Renal cortex interstitium (tissue), 11 donors: ENCODE measurements at regions not wholly inside any gene's neighbourhood (a gene's known extent, or its start where the extent isn't known, plus 50 kb on each side); places are given as distances from the start of the nearest gene placed in this dataset.
A peak's percentile ranks its signal among the peaks of the same experiment; 100 is the strongest.

ENCODE experiments used
- DNase-seq, 11 donors: peaks; one replicate each; pipeline ENCODE4 v3.0.0-alpha.2; 2013; ENCODE audit warnings: low read depth in 9 of 11, low spot score in 4 of 11; ENCODE audit errors: extremely low read depth in 1 of 11

DNA sequence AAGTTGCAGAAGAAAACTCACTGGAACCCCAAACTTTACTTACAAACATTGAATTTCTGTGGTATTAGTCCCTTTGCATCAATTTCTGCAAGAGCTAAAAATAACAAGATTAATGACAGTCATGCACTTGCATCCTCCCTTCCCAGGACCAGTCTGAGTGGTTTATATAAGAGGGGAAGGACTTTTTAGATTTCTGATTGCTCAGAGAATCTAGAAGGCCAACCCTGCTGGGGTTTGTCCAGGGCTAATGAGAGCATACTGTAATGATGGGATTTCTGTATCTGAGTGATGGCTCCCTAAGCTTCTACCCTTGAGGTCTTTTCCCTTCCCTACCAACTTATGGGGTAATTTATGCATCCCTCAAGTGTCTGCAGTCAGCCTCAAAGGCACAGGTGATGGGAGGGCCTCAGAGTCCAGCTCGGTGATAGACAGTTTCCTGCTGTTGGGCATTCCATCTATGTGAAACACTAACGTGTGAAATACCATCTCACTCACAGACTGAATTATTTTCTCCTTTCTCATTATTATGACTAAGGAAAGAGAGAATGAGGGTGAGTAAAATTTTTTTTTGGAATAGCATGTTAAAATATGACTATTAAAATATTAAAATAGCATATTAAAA, 556.3 kb downstream of the RIT2 start:
- DNase-seq = no peak

DNA sequence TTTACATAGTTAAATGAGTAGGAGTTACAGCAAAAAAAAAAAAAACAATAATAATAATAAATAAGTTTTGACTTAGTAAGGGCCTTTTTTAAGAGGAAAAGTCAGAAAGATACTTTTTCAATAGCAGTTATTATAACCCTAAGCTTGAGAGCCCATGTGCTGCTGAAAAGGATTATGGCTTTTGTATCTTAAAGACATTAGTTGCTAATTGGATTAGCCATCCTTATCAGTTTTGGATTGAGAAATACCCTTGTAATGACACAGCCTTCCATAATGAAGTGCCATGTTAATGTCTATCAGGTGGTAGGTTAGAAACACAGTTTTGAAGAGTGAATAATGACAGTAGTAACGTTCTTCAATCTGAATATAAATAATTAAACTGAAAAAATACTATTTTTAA, 554.0 kb downstream of the RIT2 start:
- no peak for DNase-seq

DNA sequence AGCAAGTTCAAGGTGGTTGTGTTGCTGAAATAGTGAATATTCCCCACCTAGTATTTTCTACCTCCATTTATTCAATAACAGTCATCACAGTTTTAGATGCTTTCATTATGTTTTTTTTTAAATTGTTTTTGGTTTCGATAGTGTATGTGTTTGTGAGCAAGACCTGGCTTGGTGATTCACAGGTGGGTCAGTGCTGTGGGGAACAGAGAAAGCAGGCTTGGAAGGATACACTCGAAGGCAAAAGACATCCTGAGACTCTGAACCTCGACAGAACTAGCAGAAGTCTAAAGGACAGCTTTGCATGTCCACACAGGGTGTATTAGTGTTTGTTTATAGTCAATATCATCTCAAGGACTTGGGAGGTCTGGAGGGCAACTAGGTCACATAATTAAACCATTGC, 551.5 kb downstream of the RIT2 start:
- DNase-seq = no peak

DNA sequence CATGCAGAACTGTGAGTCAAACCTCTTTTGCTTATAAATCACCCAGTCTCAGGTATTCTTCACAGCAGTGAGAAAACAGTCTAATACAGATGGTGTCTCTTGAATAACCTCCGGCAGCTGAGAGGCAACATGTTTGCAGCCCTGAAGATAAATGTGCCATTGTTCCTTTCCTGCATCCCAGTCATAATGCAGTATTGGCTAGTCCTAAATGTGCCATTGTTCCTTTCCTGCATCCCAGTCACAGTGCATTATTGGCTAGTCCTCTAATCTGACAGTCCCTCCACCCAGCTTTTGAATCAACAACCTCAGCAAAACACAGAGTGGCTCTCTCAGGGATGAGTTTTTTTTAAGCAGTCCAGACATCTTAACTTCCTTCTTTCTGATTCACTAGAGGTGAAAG, 550.7 kb downstream of the RIT2 start:
- DNase-seq = no peak

DNA sequence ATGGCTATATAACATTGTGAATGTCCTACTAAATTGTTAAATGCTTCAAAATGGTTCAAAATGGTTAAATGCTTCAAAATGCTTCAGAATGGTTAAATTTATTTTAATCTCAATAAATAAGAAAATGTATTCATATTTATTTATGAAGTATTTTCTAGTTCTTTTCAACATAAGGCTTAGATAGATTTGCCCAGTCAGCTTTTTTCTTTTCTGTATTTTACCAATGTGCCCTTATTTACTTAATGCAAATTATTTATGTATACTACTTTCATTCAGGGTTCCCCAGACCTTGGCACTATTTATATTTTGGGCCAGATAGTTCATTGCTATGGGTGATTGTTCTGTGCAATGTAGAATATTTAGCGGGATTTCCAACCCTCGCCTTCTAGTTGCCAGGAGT, 546.7 kb downstream of the RIT2 start:
- DNase-seq = no peak

DNA sequence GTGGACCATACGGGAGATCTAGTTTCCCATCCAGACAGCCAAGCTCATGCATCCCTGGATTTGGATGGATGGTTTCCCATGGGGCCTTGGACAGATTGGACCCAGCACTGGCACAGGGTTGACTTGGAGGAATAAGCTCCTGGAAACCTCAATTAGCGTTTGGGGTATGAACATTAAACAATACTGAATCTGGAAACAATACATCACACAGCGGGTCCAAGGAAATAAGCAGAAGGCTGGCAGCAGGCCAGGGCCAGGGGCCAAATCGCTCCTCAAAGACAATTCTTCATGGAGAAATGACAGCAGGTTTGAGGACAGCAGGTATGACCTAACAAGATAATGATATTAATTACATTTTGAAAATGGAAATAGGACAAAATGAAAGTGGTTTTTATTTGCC, 540.6 kb downstream of the RIT2 start:
- no peak for DNase-seq

DNA sequence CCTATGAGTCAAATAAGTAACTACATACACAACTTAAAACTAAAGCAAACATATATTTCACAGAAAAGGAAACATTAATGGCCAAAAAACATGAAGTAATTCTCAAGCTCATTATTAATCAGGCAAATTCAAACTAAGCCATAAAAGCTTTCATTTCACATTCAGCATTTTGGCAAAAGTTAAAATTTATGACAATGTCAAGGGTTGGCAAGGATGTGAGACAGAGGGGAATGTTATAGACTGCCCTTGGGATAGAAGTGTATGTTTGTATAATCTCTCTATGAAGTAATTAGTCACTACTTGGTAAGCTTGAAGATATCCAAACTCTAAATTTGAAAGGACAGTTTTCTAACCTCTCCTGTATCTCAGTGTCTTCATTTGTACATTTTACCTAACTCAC, 539.4 kb downstream of the RIT2 start:
- DNase-seq = peak in 1 of 11 donors; percentile 38

DNA sequence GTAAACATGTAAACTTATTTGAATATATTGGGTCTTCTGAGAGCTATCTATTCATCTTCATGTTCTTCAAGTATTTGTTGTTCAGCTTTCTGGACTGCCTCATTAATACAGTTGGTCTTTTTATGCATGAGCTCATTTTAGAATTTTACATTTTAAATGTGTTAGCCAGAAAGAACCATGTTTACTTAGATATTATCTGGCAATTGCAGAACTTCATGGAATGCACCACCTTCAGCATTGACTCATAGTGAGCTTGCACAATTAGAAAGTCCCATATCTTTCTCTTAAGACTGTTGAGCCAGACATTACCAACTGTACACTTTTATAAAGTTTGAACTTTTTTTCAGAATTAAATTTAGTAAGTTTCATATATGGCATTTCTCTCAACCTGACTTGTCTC, 536.7 kb downstream of the RIT2 start:
- DNase-seq = no peak

DNA sequence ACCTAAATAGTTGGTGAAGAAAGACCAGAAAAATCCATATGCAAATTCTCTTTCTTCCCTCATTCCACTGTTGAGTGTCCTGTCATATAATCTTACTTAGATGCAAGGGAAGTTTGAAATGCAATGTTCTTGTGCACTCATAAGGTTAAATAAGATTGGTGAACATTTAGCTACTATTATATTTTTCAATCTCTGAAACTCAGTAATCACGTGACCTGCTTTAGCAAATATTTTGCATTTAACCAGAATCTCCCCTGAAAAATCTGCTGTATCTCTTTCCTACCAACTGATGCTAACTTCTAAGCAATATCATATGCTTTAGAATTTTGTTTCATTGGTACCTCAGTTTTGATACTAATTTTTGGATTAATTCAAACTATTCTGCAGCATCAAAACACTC, 533.2 kb downstream of the RIT2 start:
- DNase-seq = no peak

DNA sequence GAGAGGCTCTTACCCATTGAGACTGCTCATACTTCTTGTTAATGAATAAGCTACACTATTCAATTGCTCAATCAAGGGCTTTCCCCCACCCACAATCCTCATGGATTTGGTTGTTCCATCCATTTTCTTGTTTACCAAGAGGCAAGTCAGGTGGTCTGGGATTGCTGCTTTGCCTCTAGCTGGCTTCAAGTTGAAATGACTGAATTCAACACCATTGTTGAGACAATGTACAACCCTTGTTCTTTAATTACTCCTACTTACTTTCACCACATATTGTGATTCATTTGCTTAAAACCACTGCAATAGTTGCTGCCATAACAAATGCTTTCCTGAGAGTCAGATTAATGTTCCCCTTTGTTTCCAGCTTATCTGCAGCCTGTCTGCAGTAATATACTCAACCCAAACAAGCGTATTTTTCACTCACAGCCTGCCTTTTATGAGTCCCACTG, 532.2 kb downstream of the RIT2 start:
- DNase-seq = no peak

DNA sequence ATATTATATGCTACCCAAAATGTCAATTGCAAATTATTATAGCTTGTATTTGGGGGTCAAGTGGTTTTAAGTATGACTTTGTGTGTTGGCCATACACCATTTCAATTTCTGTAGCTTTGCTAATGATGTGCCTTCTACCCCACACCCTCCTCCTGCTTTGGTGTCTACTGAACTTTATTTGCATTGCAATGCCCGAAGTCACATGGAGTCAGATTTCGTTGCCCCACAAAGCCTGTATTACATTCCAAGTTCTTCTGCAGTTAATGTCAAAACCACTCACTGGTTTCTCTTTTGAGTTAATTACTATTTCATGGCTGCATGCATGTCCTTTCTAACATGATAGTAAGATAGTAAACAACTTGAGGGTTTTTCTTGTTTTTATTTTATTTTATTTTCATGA, 528.9 kb downstream of the RIT2 start:
- DNase-seq = peak in 1 of 11 donors; percentile 22

DNA sequence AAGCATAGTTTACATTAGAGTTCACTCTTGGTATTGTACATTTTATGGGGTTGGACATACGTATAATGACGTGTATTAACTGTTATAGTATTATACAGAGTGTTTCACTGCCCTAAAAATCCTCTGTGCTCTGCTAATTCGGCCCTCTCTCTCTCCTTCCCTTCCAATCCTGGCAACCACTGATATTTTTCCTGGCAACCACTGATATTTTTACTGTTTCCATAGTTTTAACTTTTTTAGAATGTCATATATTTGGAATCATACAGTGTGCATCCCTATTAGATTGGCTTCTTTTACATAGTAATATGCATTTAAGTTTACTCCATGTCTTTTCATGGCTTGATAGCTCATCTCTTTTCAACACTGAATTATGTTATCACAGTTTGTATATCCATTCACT, 526.7 kb downstream of the RIT2 start:
- DNase-seq = no peak

DNA sequence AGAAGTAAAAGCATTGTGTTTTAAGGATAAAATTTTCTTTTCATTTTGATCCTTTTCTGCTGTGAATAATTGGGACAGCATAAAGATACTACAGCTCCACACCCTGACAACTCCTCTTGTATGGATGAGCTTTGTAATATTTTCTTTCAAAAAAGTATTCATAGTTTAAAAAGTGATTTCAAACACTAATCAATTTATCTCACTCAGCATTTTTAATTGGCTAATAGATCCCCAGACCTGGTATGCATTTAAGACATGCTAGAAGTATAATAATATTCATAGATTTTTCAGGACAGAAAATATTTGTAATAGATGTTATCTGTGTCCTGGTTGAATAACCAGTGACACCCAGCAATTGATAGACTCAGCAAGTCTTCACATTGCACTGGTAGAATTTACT, 510.7 kb downstream of the RIT2 start:
- DNase-seq = no peak

DNA sequence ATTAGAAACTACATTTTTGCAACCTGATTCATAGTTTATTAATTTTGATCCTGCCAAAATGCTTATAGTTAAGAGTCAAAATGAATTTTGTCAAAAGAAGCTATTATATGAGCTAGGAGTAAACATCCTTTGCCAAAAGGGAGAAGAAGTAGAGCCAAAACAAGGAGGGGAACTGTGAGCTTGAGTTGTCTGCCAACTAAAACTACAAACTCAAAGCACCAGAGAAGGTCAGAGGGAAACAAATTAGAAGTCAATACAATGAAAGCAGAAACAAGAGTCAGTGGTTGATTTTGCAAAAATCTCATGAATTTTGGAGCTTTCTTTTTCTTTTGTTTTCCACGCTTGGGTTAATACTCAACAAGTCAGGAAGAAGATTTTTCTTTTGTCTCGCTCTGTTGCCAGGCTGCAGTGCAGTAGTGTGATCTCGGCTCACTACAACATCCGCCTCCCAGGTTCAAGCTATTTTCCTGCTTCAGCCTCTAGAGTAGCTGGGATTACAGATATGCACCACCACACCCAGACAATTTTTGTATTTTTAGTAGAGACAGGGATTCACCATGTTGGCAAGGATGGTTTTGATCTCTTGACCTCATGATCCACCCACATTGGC, 508.5 kb downstream of the RIT2 start:
- no peak for DNase-seq

DNA sequence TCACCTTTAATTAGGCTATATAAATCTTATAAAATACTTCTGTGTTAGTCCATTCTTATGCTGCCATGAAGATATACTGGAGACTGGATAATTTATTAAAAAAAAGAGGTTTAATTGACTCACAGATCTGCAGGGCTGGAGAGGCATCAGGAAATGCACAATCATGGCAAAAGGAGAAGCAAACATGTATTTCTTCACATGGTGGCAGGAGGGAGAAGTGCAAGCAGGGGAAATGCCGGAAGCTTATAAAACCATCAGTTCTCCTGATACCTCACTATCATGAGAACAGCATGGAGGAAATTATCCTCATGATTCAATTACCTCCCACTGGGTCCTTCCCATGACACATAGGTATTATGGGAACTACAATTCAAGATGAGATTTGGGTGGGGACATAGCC, 504.4 kb downstream of the RIT2 start:
- no peak for DNase-seq

DNA sequence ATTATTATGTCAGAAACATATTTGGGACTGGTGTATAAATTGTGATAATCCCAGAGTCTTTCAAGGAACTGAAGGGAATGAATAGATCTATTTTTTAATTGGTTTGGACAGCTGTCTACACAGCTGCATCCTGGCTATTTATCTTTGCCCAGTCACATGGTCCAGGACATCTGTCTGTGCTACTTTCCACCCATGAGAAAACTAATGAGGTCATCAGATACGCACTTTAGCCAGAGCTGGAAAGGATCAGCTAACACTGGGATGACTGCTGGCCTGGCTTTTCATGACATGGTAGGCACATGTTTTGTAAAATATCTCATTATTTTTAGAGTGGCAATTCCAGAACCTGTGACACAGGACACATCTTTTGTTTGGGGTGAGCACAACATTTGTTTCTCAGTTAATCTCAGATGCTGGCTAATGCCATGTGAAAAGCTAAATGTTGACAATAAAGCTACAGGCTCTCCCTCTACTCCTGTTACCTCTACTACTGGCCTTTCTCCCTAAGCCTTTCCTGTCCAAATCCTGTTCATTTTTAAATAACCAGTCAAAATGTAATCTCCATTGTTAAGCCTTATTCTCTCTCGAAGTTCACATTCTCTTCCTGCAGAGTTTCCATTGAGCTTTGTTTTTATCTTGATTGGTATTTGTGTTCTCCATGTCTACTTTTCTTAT, 500.7 kb downstream of the RIT2 start:
- no peak for DNase-seq

DNA sequence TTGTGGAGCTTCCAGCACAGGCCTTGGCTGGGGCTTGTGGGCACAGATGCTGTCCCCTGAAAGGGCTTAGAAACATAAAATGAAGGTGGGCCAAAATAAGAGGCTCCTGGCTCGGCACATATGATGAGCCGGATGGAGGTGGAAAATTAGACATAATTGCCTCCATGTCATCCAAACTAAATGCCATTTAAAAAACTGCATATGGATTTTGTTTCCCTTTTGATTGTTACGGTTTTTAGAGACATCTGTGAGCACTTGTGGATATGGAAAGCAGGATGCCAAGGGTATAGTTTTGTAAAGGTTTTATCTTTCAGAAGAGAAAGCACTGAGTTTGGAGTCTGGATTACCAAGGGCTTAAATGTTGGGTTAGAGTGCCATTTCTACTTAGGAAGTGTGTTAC, 498.3 kb downstream of the RIT2 start:
- DNase-seq = no peak

DNA sequence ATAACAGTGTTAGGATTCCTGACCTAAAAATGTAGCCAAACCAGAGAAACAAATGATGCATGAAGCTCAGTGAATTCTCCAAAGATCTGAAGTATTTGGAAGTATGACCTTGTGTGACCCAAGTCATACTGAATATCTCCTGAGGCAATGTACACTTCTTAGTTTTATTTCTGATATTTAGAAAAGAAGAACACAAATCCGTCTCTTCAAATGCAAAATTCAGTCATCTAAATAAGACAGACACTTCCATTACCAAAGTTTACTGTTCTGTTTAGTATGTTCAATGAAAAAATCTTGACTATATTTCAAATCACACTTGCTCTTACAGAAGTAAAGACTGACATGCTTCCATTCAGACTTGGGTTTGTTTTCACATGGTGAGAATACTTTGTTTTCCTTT, 495.7 kb downstream of the RIT2 start:
- DNase-seq = no peak

DNA sequence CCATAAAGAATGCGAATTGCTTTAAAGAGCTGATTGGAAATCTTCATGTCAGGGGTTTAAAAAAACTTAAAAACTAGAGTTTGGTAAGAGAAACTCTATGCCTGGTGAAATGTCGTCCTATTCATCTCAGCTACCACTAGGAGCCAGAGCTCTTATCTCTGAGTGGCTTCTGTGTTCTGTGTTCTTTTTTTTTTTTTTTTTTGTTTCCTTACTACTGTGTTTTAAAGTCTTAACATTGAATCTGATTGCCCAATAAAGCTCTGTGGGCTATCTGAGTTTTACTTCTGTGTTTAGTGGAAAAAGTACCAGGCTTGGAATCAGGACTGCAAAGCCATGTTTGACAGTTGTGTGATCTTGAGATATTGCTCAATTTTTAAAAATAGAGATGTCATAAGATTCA, 494.8 kb downstream of the RIT2 start:
- no peak for DNase-seq

DNA sequence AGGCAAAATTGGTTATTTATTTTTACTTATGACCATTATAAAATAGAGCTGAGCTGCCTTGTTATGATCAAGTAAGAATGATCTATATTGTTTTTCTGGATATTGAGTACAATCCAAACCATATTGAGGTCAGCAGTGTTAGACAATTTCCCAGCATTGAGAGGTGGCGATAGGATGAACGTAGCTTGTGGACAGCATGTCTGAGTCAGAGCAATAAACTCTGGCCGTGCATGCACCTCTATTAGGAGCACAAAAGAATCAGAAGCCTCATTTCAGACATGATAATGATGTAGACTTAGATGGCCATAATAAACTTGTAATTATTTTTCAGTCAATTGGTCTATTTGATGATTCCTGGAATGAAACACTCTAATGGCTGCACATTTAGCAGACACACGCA, 491.6 kb downstream of the RIT2 start:
- DNase-seq = no peak

DNA sequence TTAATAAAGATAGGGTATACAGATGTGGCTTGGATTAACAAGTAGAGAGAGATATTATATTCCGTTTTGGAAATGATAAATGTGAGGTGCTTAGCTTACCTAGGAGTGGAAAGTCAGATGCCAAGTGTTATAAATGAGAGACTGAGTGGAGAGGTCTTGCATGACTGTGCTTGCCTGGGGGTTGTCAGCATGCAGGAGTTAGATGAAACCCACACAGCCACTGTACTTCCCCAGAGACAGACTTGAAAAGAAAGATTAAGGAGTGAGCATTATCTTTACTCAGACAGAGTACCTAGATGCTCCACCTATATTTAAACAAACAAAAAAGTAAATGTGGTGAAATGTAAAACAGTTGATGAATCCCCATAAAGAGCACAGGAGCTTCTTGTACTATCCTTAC, 482.7 kb downstream of the RIT2 start:
- DNase-seq = no peak
